Endodermal cell (in vitro differentiated cells): ENCODE measurements at regions not wholly inside any gene's neighbourhood (a gene's known extent, or its start where the extent isn't known, plus 50 kb on each side); places are given as distances from the start of the nearest gene placed in this dataset.

ENCODE experiments used
- DNase-seq: peaks from one replicate; pipeline ENCODE4 v3.0.0-alpha.2; 2017
- H3K27ac ChIP-seq: 2 replicates; pipeline ENCODE4 v1.5.1; 2013; ENCODE audit warnings: mild to moderate bottlenecking, low read depth, low read length, moderate library complexity
- H3K27me3 ChIP-seq: 2 replicates; pipeline ENCODE4 v1.6.1; 2013; ENCODE audit warnings: mild to moderate bottlenecking, low read length, moderate library complexity; ENCODE audit not compliant: insufficient read depth, control insufficient read depth, poor library complexity, severe bottlenecking
- H3K36me3 ChIP-seq: 2 replicates; pipeline ENCODE4 v1.7.0; 2013; ENCODE audit warnings: mild to moderate bottlenecking, low read length, moderate library complexity; ENCODE audit not compliant: control insufficient read depth, insufficient read depth
- H3K4me1 ChIP-seq: one replicate; pipeline ENCODE4 v1.7.0; 2013; ENCODE audit warnings: low read length; ENCODE audit not compliant: control insufficient read depth, insufficient read depth
- H3K4me3 ChIP-seq: 2 replicates; pipeline ENCODE4 v1.5.1; 2013; ENCODE audit warnings: mild to moderate bottlenecking, low read length, moderate library complexity
- H3K9ac ChIP-seq: 2 replicates; pipeline ENCODE4 v1.6.1; 2013; ENCODE audit warnings: mild to moderate bottlenecking, low read length, moderate library complexity; ENCODE audit not compliant: poor library complexity, severe bottlenecking; ENCODE audit errors: extremely low read depth
- H3K9me3 ChIP-seq: 2 replicates; pipeline ENCODE4 v1.6.1; 2013; ENCODE audit warnings: mild to moderate bottlenecking, low read length, moderate library complexity; ENCODE audit not compliant: control insufficient read depth
- H3K27ac Mint-ChIP-seq: 2 replicates; pipeline ENCODE4 v1.8.0; 2020; ENCODE audit warnings: mixed read lengths
- H3K27me3 Mint-ChIP-seq: 2 replicates; pipeline ENCODE4 v1.8.0; 2021; ENCODE audit warnings: mild to moderate bottlenecking, mixed read lengths; ENCODE audit not compliant: insufficient read depth
- H3K36me3 Mint-ChIP-seq: 2 replicates; pipeline ENCODE4 v1.8.0; 2020; ENCODE audit warnings: low read depth, mixed read lengths
- H3K4me1 Mint-ChIP-seq: 2 replicates; pipeline ENCODE4 v1.8.0; 2020; ENCODE audit warnings: mixed read lengths
- H3K4me3 Mint-ChIP-seq: 2 replicates; pipeline ENCODE4 v1.8.0; 2020; ENCODE audit warnings: mild to moderate bottlenecking, moderate library complexity, mixed read lengths
- H3K9me3 Mint-ChIP-seq: 2 replicates; pipeline ENCODE4 v1.8.0; 2020; ENCODE audit warnings: mild to moderate bottlenecking, mixed read lengths
- WGBS, 2 experiments: methylation state at CpG; one replicate each; pipeline versions ENCODE4 v1.1.5 to v1.1.7; 2013; ENCODE audit warnings: missing lambda C conversion rate in 2 of 2, mixed read lengths in 1 of 2; ENCODE audit not compliant: insufficient coverage in 1 of 2, insufficient read length in 1 of 2; 5-methylcytosine and 5-hydroxymethylcytosine counted together
- TF ChIP-seq, protein P1 (sequence below): fragments of 200-600 bp; sonication (generic); conservative IDR thresholded peaks from 2 replicates; pipeline ENCODE4 v1.5.0; 2021; ENCODE audit warnings: antibody characterized with exemption, mild to moderate bottlenecking

GRCh38 chr2:238784671-238785527 is 63.0 kb upstream of the TWIST2 start:
- no peak overlapping the region for H3K27ac ChIP-seq
- Mint-ChIP-seq H3K9me3 (peaks cover 6% of the 10 kb centered on the region), H3K36me3 (no peaks in the 10 kb centered on the region), H3K4me3 (no peak overlapping the region), H3K27me3 (peaks cover 2% of the 10 kb centered on the region), H3K27ac (no peak overlapping the region), H3K4me1 (no peaks in the 10 kb centered on the region)
- H3K4me3 ChIP-seq = no peak overlapping the region
- DNase-seq = peak; percentile 86
- TF ChIP-seq, protein P1, sequence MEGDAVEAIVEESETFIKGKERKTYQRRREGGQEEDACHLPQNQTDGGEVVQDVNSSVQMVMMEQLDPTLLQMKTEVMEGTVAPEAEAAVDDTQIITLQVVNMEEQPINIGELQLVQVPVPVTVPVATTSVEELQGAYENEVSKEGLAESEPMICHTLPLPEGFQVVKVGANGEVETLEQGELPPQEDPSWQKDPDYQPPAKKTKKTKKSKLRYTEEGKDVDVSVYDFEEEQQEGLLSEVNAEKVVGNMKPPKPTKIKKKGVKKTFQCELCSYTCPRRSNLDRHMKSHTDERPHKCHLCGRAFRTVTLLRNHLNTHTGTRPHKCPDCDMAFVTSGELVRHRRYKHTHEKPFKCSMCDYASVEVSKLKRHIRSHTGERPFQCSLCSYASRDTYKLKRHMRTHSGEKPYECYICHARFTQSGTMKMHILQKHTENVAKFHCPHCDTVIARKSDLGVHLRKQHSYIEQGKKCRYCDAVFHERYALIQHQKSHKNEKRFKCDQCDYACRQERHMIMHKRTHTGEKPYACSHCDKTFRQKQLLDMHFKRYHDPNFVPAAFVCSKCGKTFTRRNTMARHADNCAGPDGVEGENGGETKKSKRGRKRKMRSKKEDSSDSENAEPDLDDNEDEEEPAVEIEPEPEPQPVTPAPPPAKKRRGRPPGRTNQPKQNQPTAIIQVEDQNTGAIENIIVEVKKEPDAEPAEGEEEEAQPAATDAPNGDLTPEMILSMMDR = peak; percentile 94
- no peaks in the 10 kb centered on the region for H3K36me3 ChIP-seq
- WGBS, 2 experiments = 42 to 50% methylated on average over 17 of the region's 17 CpGs
- H3K9me3 ChIP-seq = no peaks in the 10 kb centered on the region
- no peak overlapping the region for H3K9ac ChIP-seq
- H3K27me3 ChIP-seq = no peaks in the 10 kb centered on the region
- H3K4me1 ChIP-seq = no peaks in the 10 kb centered on the region

- Histone ChIP-seq H3K4me1 (no peaks in the 10 kb centered on the region), H3K27me3 (no peaks in the 10 kb centered on the region), H3K9me3 (no peaks in the 10 kb centered on the region), H3K4me3 (no peak overlapping the region), H3K9ac (no peak overlapping the region), H3K36me3 (no peaks in the 10 kb centered on the region), H3K27ac (no peak overlapping the region)
- TF ChIP-seq, protein P1 = no peak
- no peak for DNase-seq
- H3K4me3 Mint-ChIP-seq = no peak overlapping the region
- H3K36me3 Mint-ChIP-seq = no peaks in the 10 kb centered on the region
- 83 to 100% methylated on average over 2 to 9 of the region's 9 CpGs for WGBS, 2 experiments
- H3K4me1 Mint-ChIP-seq = no peaks in the 10 kb centered on the region
- H3K27ac Mint-ChIP-seq = no peak overlapping the region
- peaks cover 6% of the 10 kb centered on the region for H3K9me3 Mint-ChIP-seq
- H3K27me3 Mint-ChIP-seq = peaks cover 2% of the 10 kb centered on the region
Observed at GRCh38 chr2:238785528-238785860, 62.4 kb upstream of the TWIST2 start.

DNA sequence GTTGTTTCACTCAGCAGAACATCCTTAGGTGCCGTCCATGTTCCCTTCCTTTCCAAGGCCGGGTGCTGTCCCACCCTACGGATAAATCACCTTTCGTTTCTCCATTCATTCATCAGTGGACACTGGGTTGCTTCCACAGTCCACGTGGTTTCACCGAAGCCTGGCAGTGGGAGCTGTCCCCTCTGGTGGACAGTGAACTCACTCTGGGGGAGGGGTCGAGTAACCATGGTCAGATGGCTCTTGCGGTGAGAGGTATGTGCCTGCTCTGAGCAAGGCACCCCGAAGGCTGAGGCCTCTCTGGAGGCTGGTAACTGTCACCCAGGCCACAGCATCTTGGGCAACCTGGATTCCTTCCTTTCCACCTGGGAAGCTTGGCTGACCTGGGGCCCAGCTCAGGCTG is 61.5 kb upstream of the TWIST2 start:
- Mint-ChIP-seq H3K27me3 (peaks cover 2% of the 10 kb centered on the region), H3K9me3 (peaks cover under 1% of the 10 kb centered on the region), H3K27ac (no peak overlapping the region), H3K36me3 (no peaks in the 10 kb centered on the region), H3K4me1 (no peaks in the 10 kb centered on the region), H3K4me3 (no peak overlapping the region)
- no peak for DNase-seq
- Histone ChIP-seq H3K4me3 (no peak overlapping the region), H3K9ac (no peak overlapping the region), H3K4me1 (no peaks in the 10 kb centered on the region), H3K27me3 (no peaks in the 10 kb centered on the region), H3K27ac (no peak overlapping the region), H3K36me3 (no peaks in the 10 kb centered on the region), H3K9me3 (no peaks in the 10 kb centered on the region)
- TF ChIP-seq, protein P1 = no peak
- WGBS, 2 experiments = 96 to 100% methylated on average over 5 to 9 of the region's 9 CpGs
